Mammary epithelial cell (primary cell): ENCODE measurements at regions not wholly inside any gene's neighbourhood (a gene's known extent, or its start where the extent isn't known, plus 50 kb on each side); places are given as distances from the start of the nearest gene placed in this dataset.

Experiments
- EZH2 ChIP-seq: IDR thresholded peaks from 2 replicates; pipeline ENCODE4 v1.6.1; 2012; ENCODE audit warnings: low read length, inconsistent platforms, borderline replicate concordance
- TF ChIP-seq, protein P1 (sequence below), 2 donors: IDR thresholded peaks in 1 of 2; conservative IDR thresholded peaks in 1 of 2; 2 replicates each; pipeline ENCODE4 v1.5.1; 2011 to 2012; ENCODE audit warnings: inconsistent platforms in 2 of 2, low read length in 2 of 2, mild to moderate bottlenecking in 2 of 2, control low read depth in 1 of 2, low read depth in 1 of 2; ENCODE audit not compliant: insufficient read depth in 1 of 2; ENCODE audit errors: extremely low read depth in 1 of 2

DNA sequence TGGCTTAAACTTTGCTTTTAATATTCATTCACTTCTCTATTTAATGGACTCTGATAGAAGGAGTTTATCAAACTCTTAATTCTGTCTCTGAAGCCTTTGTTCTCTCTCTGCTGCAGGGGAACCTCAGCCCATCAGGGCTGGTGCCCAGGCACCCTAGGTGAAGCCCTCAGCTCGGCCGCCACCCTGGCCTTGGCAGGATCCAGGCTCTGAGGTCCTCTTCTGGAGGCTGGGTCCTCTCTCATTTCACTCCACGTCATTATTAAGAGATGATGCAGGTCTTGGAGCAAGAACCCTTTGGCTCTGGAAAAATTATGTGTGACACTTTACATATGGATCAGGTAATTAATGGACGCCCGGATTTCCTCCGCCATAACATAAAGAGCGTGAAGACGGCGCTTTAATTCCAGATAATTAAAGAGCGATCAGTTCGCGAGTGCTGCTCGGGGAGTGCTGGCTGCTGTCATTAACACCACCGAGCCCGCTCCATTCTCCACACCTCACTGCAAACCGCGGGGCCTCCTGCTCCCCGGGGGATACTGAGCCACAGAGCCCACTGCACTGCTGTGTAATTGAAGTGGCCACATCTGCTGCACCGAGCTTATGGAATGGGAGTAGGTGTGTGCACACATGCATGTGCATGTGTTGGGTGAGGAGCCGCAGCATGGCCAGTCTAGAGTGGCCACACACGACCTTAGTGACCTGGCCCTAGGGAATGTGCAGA is 259.4 kb upstream of the TNRC6C start:
- TF ChIP-seq, protein P1, sequence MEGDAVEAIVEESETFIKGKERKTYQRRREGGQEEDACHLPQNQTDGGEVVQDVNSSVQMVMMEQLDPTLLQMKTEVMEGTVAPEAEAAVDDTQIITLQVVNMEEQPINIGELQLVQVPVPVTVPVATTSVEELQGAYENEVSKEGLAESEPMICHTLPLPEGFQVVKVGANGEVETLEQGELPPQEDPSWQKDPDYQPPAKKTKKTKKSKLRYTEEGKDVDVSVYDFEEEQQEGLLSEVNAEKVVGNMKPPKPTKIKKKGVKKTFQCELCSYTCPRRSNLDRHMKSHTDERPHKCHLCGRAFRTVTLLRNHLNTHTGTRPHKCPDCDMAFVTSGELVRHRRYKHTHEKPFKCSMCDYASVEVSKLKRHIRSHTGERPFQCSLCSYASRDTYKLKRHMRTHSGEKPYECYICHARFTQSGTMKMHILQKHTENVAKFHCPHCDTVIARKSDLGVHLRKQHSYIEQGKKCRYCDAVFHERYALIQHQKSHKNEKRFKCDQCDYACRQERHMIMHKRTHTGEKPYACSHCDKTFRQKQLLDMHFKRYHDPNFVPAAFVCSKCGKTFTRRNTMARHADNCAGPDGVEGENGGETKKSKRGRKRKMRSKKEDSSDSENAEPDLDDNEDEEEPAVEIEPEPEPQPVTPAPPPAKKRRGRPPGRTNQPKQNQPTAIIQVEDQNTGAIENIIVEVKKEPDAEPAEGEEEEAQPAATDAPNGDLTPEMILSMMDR (conservative IDR thresholded peaks at IDR 0.05 in 1 of 2, IDR thresholded peaks at IDR 0.05 in 1 of 2; ENCODE audit: extremely low read depth in 1 of 2, insufficient read depth in 1 of 2, low read depth in 1 of 2, low read length in 2 of 2): no peak
- TF ChIP-seq EZH2: no peak
